IPS DF 4.7 (cell line): ENCODE measurements at regions not wholly inside any gene's neighbourhood (a gene's known extent, or its start where the extent isn't known, plus 50 kb on each side); places are given as distances from the start of the nearest gene placed in this dataset.

Experiments
- DNase-seq: peaks from one replicate; pipeline ENCODE4 v3.0.0-alpha.2; 2013; ENCODE audit warnings: low spot score; ENCODE audit errors: extremely low read depth

GRCh38 chr2:52194342-52194741 is 1162.4 kb upstream of the NRXN1 start:
- no peak for DNase-seq

- no peak for DNase-seq
Observed at GRCh38 chr2:52193804-52194203, 1161.9 kb upstream of the NRXN1 start.

DNA sequence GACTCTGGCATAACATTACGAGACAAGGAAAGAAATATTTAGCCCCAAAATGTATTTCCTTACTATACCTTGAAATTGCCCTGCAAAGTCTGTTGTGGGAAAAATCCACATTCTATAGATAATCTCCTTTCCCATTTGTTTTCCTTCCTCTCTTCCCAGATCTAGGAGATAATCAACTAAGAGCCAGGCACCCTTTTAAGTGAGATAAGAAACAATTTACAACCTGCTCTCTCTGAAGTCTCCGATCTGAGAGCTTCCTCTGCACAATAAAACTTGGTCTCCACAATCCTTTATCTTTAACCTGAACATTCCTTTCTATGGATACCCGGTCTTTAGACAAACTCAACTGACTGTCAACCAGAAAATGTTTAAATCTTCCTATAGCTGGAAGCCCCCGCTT is 1160.7 kb upstream of the NRXN1 start:
- DNase-seq = no peak

DNA sequence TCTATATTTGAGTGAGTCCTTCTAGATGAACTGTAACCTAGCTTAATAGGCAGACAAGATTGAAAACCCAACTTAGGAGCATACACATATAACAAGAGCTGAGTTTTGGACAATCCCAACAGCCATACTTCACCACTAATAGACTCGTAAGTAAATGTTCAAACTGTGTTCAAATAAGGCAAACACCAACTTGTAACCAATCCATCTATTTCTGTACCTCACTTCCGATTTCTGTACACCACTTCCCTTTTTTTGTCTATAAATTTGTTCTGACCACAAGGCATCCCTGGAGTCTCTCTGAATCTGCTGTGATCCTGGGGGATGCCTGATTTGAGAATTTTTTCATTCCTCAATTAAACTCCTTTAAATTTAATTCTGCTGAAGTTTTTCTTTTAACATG is 1149.1 kb upstream of the NRXN1 start:
- DNase-seq = no peak

DNA sequence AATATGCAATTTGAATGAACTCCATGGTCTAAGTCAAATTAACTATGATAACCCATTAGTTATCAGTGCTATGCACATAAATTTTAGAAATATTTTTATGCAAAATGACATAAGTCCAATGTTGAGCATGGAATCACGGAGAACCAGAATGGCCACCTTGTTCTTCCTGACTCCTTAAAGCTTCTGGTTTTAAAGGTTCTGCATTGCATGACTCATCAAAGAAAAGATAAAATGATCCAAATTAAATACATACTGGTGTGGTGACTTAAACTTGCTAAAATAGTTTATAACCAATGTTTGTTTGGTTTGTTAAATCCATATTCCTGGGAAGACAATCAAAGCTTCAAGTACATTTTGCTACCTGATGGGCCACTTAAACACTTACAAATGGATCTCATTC is 1146.9 kb upstream of the NRXN1 start:
- DNase-seq = no peak

- no peak for DNase-seq
Observed at GRCh38 chr2:52145005-52145404, 1113.1 kb upstream of the NRXN1 start.

GRCh38 chr2:52144590-52144989 is 1112.7 kb upstream of the NRXN1 start:
- no peak for DNase-seq

DNA sequence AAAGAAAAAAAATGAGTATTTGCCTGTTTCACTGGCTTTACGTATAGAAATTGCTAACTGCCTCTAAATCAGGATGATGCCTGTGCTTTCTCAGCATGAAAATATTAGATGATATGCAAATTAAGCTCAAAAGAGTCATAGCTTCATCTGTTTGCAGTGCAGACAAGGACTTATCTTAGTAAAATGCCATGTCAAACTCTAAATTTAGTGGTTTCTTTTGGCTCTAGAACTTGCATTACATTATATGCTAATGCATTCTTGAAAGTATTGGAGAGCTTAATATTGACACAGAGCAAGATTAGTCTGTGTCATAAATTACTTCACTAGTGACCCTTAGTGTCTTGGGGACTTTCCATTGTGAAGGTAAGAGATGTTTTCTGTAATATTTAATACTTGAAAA is 1109.1 kb upstream of the NRXN1 start:
- DNase-seq = no peak

DNA sequence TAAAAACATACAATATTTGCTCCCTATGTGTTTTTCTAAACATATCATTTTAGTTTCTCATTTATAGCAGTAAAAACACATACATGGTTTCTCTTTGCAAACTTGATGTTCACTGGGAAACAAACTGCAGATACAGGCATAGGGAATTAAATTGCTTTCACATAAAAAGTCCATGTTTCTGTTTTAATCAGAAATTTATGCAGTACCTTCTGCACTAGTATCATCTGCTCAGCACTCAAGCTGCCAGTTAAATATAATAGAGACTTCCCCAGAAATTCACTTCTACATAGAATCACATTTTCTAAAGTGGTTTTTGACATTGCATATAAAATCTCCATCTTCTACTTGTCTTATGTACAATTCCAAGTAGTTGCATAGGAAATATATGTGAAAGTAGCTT is 1107.3 kb upstream of the NRXN1 start:
- DNase-seq = no peak

DNA sequence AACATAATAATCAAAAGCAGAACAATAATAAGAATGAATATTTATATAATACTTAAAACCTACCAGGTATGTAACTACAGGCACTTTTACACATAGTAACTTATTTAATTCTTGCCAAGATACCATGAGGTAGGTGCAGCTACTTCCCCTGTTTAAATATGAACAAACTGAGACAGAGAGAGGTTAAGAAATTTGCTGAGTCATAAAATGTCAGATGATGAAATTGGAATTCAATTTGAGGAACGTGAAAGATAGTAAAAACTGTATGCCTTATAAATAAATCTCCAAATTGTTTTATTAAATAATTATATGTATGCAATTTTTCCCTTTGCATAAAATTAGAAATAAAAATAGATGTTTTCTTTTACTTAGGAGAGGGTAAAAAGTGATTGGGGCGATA is 1103.3 kb upstream of the NRXN1 start:
- no peak for DNase-seq

GRCh38 chr2:52128081-52128480 is 1096.1 kb upstream of the NRXN1 start:
- DNase-seq = no peak

- no peak for DNase-seq
Observed at GRCh38 chr2:52127527-52127926, 1095.6 kb upstream of the NRXN1 start.

DNA sequence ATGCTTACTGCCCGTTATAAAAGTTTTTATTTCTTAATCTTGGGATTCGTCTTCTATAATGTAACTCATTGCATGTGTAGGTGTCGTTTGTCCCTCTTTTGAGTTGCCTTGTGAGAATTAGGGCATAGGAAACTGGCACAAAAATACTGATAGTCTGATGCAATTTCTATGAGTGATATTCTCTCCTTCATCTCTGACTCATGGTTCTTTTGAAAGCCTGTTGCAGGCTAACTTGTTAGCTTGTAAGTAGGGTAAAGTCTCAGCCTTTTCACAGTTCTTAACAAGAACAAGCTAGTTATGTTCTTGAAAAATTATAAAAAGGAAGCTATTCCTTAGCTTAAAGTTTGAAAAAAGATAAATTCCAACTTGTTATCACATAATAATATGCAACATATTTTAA is 1085.4 kb upstream of the NRXN1 start:
- no peak for DNase-seq

- DNase-seq = no peak
Observed at GRCh38 chr2:52115750-52116149, 1083.8 kb upstream of the NRXN1 start.

GRCh38 chr2:52113338-52113737 is 1081.4 kb upstream of the NRXN1 start:
- no peak for DNase-seq

DNA sequence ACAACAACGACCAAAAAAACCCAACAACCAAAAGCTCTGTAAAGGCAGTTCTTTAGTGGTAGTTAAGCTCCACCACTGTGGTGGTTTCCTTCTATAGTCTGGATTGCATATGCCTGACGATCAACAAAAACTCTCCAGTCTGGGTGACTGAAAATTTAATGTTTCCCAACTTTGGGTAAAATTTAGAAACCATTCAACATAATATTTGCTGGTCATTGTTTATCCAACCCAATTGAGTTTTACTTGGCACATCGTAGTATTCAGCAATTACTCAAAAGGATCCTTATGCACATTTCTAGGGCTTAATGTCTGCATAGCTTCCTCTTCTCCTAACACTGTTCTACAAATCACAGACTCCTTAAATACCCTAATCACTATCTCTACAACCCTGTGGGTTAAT is 1080.2 kb upstream of the NRXN1 start:
- DNase-seq = no peak

DNA sequence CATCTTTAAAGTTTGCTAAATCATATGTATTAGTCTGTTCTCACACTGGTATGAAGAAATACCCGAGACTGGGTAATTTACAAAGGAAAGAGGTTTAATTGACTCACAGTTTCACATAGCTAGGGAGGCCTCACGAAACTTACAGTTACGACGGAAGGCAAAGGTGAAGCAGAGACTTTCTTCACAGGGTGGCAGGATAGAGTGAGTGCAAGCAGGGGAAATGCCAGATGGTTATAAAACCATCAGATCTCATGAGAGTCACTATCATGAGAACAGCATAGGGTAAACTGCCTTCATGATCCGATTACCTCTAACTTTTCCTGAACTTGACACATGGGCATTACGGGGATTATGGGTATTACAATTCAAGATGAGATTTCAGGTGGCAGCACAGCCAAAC is 1075.2 kb upstream of the NRXN1 start:
- no peak for DNase-seq

DNA sequence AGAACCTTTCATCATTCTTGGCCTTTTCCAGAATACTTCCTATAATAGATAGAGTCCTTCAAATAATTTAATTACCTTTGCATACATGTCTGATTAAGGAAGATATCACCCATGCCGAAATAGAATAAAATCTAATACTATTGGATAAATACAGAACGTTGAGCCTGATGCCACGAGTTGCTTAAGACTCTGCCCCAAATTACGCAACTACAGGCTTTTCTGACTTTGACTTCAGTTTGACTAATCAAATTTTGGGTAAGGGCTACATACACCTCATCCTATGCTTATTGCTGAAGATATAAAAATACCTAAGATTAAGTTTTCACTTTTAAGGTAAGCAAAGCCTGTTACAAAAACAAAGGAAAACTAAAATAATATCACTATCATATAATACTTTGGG is 1065.1 kb upstream of the NRXN1 start:
- DNase-seq = no peak

DNA sequence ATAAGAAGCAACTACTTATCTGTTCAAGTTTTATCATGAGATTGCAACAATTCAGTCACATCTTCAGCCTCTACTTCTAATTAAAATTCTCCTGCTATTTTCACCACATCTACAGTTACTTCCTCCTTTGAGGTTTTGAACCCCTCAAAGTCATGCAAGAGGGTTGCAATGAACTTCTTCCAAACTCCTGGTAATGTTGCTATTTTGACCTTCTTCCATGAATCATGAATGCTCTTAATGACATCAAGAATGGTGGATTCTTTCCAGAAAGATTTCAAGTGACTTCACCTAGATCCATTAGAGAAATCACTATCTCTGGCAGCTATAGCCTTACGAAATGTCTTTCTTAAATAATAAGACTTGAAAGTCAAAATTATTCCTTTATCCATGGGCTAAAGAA is 1052.8 kb upstream of the NRXN1 start:
- no peak for DNase-seq

DNA sequence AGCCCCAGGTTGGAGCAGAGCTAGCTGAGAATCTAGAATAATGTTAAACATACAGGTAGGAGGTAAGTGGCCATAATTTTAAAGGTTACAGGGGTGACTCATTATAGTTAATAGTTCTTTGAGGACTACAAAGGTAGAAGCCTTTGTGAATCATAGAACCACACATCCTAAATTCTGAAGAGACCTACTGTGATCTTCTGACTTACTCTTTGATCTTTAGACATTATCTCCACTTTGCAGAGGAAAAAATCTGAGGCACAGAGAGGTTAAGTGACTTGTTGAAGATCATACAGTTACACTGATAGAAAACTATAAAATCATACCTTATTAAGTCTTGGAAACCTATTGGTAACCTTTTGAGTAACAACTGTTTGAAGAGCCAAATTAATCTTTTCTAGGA is 1051.3 kb upstream of the NRXN1 start:
- no peak for DNase-seq

DNA sequence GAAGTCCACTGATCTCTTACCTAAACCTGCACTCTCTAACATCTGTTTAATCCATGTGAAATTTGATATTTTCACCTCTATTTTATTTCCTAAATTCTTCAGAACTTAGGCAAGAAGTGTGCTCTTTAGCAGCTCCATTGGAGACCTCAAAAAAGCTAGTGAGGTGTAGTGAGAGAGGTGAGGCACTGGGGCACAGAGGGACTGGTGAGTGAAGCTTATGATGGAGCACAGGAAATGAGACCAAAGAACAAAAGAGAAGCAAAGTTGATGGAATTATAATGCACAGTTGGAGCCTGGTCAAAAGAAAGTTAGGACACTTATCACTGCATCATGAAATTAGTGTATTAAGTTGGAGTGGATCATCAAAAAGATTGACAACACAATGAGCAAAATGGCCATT is 1050.7 kb upstream of the NRXN1 start:
- no peak for DNase-seq

DNA sequence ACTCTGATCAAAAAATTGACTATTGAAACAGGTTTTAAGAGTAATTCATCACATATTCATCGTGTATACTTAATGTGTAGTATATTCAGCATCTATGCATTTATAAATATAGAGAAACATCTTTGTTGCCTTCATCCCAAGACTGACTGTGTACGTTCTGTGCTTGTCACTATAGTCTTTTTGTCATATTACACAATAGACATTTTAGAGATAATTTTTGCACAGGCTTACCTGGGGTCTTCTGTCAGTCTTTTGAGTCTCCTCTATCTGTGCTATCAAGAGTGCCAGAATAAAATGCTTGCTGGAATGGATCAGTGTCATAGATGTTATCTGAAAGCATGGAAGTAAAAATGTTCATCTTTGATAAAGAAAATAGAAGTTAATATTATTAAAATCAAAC is 1047.7 kb upstream of the NRXN1 start:
- DNase-seq = no peak

DNA sequence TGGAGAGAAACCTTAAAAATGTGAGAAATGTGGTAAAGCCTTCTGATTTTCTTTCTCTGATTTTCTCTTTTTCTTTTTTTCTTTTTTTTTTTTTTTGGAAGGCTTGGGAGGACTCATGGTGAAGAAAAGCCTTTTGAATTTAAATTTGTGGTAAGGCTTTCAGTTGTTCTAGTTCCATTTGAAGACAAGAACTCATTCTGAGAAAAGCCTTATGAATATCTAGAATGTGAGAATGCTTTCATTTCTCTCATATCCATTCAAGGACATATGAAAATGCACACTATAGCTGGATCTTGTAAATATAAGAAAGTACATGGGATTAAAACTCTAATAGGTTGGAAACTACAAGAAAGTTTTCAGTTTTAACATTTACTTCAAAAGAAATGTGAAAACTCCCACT is 1045.2 kb upstream of the NRXN1 start:
- no peak for DNase-seq

DNA sequence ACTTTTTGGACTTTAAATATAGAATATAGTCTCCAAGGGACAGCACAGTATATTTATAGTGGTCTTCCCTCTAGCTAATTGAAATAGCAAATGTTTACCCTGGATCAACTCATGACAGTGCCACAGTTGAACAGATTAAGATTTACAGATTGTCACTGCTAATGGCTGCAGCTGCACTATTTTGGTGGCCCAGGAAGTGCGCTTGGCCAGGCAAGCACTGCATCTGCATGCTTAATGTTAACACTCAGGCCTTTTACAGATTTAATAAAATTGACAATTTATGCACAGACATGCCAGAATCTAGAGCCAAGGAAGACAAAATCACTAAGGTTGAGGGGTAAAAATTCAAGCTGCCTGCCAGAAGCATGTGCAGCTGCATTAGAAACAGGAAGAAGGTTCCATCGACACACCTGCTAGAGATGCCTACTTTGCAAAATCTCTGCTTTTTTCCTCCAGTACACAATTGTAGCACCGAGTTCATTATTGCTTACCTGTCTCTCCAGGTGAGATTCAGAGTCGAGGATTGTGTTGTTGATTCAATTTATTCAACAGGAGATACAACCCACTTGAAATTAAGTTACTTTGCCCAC is 1042.3 kb upstream of the NRXN1 start:
- DNase-seq = no peak
